ENCODE measurements at regions not wholly inside any gene's neighbourhood (a gene's known extent, or its start where the extent isn't known, plus 50 kb on each side); places are given as distances from the start of the nearest gene placed in this dataset.

- H3K27me3 ChIP-seq, result no peaks in the 10 kb centered on the region
- no peak for TF ChIP-seq POLR2A (IDR thresholded peaks at IDR 0.05)
- no peak for TF ChIP-seq EP300 (IDR thresholded peaks at IDR 0.05)
- TF ChIP-seq POLR2AphosphoS5 (IDR thresholded peaks at IDR 0.05), result no peak
- no peak for TF ChIP-seq CTCF (IDR thresholded peaks at IDR 0.05)
- H3K4me3 ChIP-seq, result no peak overlapping the region
- no peaks in the 10 kb centered on the region for H3K4me1 ChIP-seq
- no peak for ATAC-seq
- no peaks in the 10 kb centered on the region for H3K9me3 ChIP-seq
- WGBS, 2 donors (ENCODE audit: low coverage in 1 of 2), result 76 to 81% methylated on average over 2 of the region's 3 CpGs
- H3K27ac ChIP-seq, result no peak overlapping the region
- no peaks in the 10 kb centered on the region for H3K36me3 ChIP-seq
These were observed 384.9 kb upstream of the CNKSR2 start for GRCh38 chrX:20989361-20989760.

- H3K4me1 ChIP-seq, result no peaks in the 10 kb centered on the region
These were observed 385.4 kb upstream of the CNKSR2 start for GRCh38 chrX:20988804-20989203.

GRCh38 chrX:20988118-20988517, 386.1 kb upstream of the CNKSR2 start:
- TF ChIP-seq EP300 (IDR thresholded peaks at IDR 0.05), result no peak
- TF ChIP-seq POLR2AphosphoS5 (IDR thresholded peaks at IDR 0.05), result no peak
- TF ChIP-seq POLR2A (IDR thresholded peaks at IDR 0.05), result no peak
- TF ChIP-seq CTCF (IDR thresholded peaks at IDR 0.05), result no peak
- no peak overlapping the region for H3K4me3 ChIP-seq
- 67 to 71% methylated on average over 1 to 3 of the region's 3 CpGs for WGBS, 2 donors (ENCODE audit: low coverage in 1 of 2)
- no peak for ATAC-seq
- H3K9me3 ChIP-seq, result no peaks in the 10 kb centered on the region
- no peaks in the 10 kb centered on the region for H3K36me3 ChIP-seq
- no peak overlapping the region for H3K27ac ChIP-seq
- no peaks in the 10 kb centered on the region for H3K27me3 ChIP-seq
- no peaks in the 10 kb centered on the region for H3K4me1 ChIP-seq

More at GRCh38 chrX:20988804-20989203, 385.4 kb upstream of the CNKSR2 start:
- Histone ChIP-seq H3K9me3 (no peaks in the 10 kb centered on the region), H3K36me3 (no peaks in the 10 kb centered on the region), H3K27me3 (no peaks in the 10 kb centered on the region), H3K27ac (no peak overlapping the region), H3K4me3 (no peak overlapping the region)
- no peak for TF ChIP-seq EP300 (IDR thresholded peaks at IDR 0.05)
- no peak for TF ChIP-seq POLR2AphosphoS5 (IDR thresholded peaks at IDR 0.05)
- TF ChIP-seq POLR2A (IDR thresholded peaks at IDR 0.05), result no peak
- no peak for TF ChIP-seq CTCF (IDR thresholded peaks at IDR 0.05)
- no peak for ATAC-seq
- 67 to 95% methylated on average over 1 to 2 of the region's 2 CpGs for WGBS, 2 donors (ENCODE audit: low coverage in 1 of 2)

GRCh38 chrX:20980426-20980825, 393.8 kb upstream of the CNKSR2 start:
- ATAC-seq, result no peak
- H3K27me3 ChIP-seq, result no peaks in the 10 kb centered on the region
- H3K36me3 ChIP-seq, result no peaks in the 10 kb centered on the region
- no peak overlapping the region for H3K27ac ChIP-seq
- TF ChIP-seq POLR2A (IDR thresholded peaks at IDR 0.05), result no peak
- no peak for TF ChIP-seq CTCF (IDR thresholded peaks at IDR 0.05)
- TF ChIP-seq EP300 (IDR thresholded peaks at IDR 0.05), result no peak
- no peak for TF ChIP-seq POLR2AphosphoS5 (IDR thresholded peaks at IDR 0.05)
- H3K4me3 ChIP-seq, result no peak overlapping the region
- H3K4me1 ChIP-seq, result no peaks in the 10 kb centered on the region
- H3K9me3 ChIP-seq, result no peaks in the 10 kb centered on the region
- WGBS, 2 donors (ENCODE audit: low coverage in 1 of 2), result 63% methylated on average over 1 of the region's 1 CpG; no CpG with 5 or more reads in 1 of the 2 donors

- Histone ChIP-seq H3K36me3 (no peaks in the 10 kb centered on the region), H3K4me3 (no peak overlapping the region), H3K4me1 (no peaks in the 10 kb centered on the region), H3K27ac (no peak overlapping the region), H3K9me3 (no peaks in the 10 kb centered on the region), H3K27me3 (no peaks in the 10 kb centered on the region)
- TF ChIP-seq POLR2AphosphoS5 (IDR thresholded peaks at IDR 0.05), result no peak
- 94 to 100% methylated on average over 1 to 2 of the region's 2 CpGs for WGBS, 2 donors (ENCODE audit: low coverage in 1 of 2)
- ATAC-seq, result no peak
These were observed 399.9 kb upstream of the CNKSR2 start for GRCh38 chrX:20974326-20974725.

Measured in gastroesophageal sphincter (tissue), 4 donors.